Adrenal gland (tissue), 5 donors: ENCODE measurements at regions not wholly inside any gene's neighbourhood (a gene's known extent, or its start where the extent isn't known, plus 50 kb on each side); places are given as distances from the start of the nearest gene placed in this dataset.

Experiments
- CTCF ChIP-seq, 6 experiments: fragments of 450-650 bp in 4 of 6; fragments of 200-600 bp in 2 of 6; sonication (generic) in 1 of 6; IDR thresholded peaks; 1 replicate in 5 of 6; 2 replicates in 1 of 6; pipeline versions ENCODE4 v1.5.1 to v1.8.0; 2016 to 2021; ENCODE audit warnings: antibody characterized with exemption in 6 of 6, mild to moderate bottlenecking in 2 of 6, moderate library complexity in 1 of 6
- POLR2A ChIP-seq, 2 donors: fragments of 450-650 bp; IDR thresholded peaks; one replicate each; pipeline ENCODE4 v1.6.1; 2017; ENCODE audit warnings: antibody characterized with exemption in 2 of 2, mild to moderate bottlenecking in 2 of 2, moderate library complexity in 1 of 2
- donor health status: DM: no; HTN: no; CAD: no.

GRCh38 chr16:50466170-50466569 is 82.0 kb upstream of the NKD1 start:
- TF ChIP-seq CTCF (IDR thresholded peaks at IDR 0.05) (no peak), POLR2A (IDR thresholded peaks at IDR 0.05) (no peak)
